IMR-90 (cell line): ENCODE measurements at regions not wholly inside any gene's neighbourhood (a gene's known extent, or its start where the extent isn't known, plus 50 kb on each side); places are given as distances from the start of the nearest gene placed in this dataset.

Source experiments
- ATAC-seq: fragments of 200-7000 bp; cut with Tn5 transposase; 2 replicates; pipeline ENCODE4 v1.9.1; 2020; ENCODE audit warnings: low read depth, mild to moderate bottlenecking, moderate library complexity
- BruUV-seq: library from RNA; stranded (reverse); fragments of 400-500 nt; replicated peaks from 2 replicates; lab custom pipeline; 2021; lab: Mats Ljungman, UMichigan
- CTCF ChIA-PET: fragments of 300-600 bp; formaldehyde crosslinking; extraction: SDS; loops from one replicate; lab custom pipeline; 2021; ENCODE audit warnings: antibody characterized with exemption; lab: Yijun Ruan, JAX
- POLR2A ChIA-PET: fragments of 300-600 bp; sonication (Branson Sonifier 250); formaldehyde crosslinking; loops from one replicate; lab custom pipeline; 2022; ENCODE audit warnings: antibody characterized with exemption; ENCODE audit not compliant: unreplicated experiment; lab: Charles Lee
- DNase-seq: peaks from one replicate; pipeline ENCODE4 v3.0.0; 2013
- H2AFZ ChIP-seq: replicated peaks from 2 replicates; pipeline ENCODE3; 2013; ENCODE audit warnings: low read length, mild to moderate bottlenecking; ENCODE audit not compliant: poor library complexity
- H2AK5ac ChIP-seq: 2 replicates; pipeline ENCODE4 v1.6.1; 2013; ENCODE audit warnings: low read depth, low read length, inconsistent platforms
- H2AK9ac ChIP-seq: replicated peaks from 2 replicates; pipeline ENCODE3; 2013; ENCODE audit warnings: mild to moderate bottlenecking, low read depth, low read length, moderate library complexity; ENCODE audit not compliant: poor library complexity
- H2BK120ac ChIP-seq: 2 replicates; pipeline ENCODE4 v1.6.1; 2013; ENCODE audit warnings: low read depth, low read length, inconsistent platforms
- H2BK15ac ChIP-seq: 3 replicates; pipeline ENCODE4 v1.6.1; 2013; ENCODE audit warnings: low read depth, low read length, inconsistent platforms
- H2BK20ac ChIP-seq: 2 replicates; pipeline ENCODE4 v1.6.1; 2013; ENCODE audit warnings: low read depth, mild to moderate bottlenecking, inconsistent platforms, low read length, moderate library complexity
- H2BK5ac ChIP-seq: 2 replicates; pipeline ENCODE4 v1.6.1; 2013; ENCODE audit warnings: mild to moderate bottlenecking, low read depth, low read length, inconsistent platforms; ENCODE audit not compliant: poor library complexity, severe bottlenecking
- H3K14ac ChIP-seq: replicated peaks from 2 replicates; pipeline ENCODE4 v1.6.1; 2013; ENCODE audit warnings: low read depth, low read length, inconsistent platforms
- H3K18ac ChIP-seq: 2 replicates; pipeline ENCODE4 v1.6.1; 2013; ENCODE audit warnings: low read depth, low read length, control low read depth
- H3K23ac ChIP-seq: 2 replicates; pipeline ENCODE4 v1.6.1; 2013; ENCODE audit warnings: low read depth, low read length, inconsistent platforms
- H3K27ac ChIP-seq: 2 replicates; pipeline ENCODE4 v1.5.1; 2013; ENCODE audit warnings: mild to moderate bottlenecking, control low read depth, low read length; ENCODE audit not compliant: insufficient read depth
- H3K27me3 ChIP-seq: 2 replicates; pipeline ENCODE4 v1.6.1; 2013; ENCODE audit warnings: low read length; ENCODE audit not compliant: control insufficient read depth, insufficient read depth
- H3K36me3 ChIP-seq: 2 replicates; pipeline ENCODE4 v1.6.1; 2013; ENCODE audit warnings: low read length, mixed read lengths; ENCODE audit not compliant: control insufficient read depth, insufficient read depth
- H3K4ac ChIP-seq: 2 replicates; pipeline ENCODE4 v1.6.1; 2013; ENCODE audit warnings: low read depth, low read length, inconsistent platforms
- H3K4me1 ChIP-seq: 2 replicates; pipeline ENCODE4 v1.6.1; 2013; ENCODE audit warnings: low read length, mixed read lengths; ENCODE audit not compliant: control insufficient read depth, insufficient read depth
- H3K4me2 ChIP-seq: 2 replicates; pipeline ENCODE4 v1.6.1; 2013; ENCODE audit warnings: low read depth, mild to moderate bottlenecking, control low read depth, low read length, moderate library complexity
- H3K4me3 ChIP-seq: 2 replicates; pipeline ENCODE4 v1.5.1; 2013; ENCODE audit warnings: low read depth, mild to moderate bottlenecking, control low read depth, low read length, moderate library complexity; ENCODE audit not compliant: insufficient read depth
- H3K56ac ChIP-seq: 2 replicates; pipeline ENCODE4 v1.6.1; 2013; ENCODE audit warnings: low read length, inconsistent platforms; ENCODE audit not compliant: insufficient read depth; ENCODE audit errors: extremely low read depth
- H3K79me1 ChIP-seq, 2 experiments: 2 replicates each; pipeline ENCODE4 v1.6.1; 2013; ENCODE audit warnings: low read length in 2 of 2, inconsistent platforms in 1 of 2, low read depth in 1 of 2
- H3K9ac ChIP-seq: 2 replicates; pipeline ENCODE4 v1.6.1; 2013; ENCODE audit warnings: low read depth, low read length, control low read depth
- H3K9me1 ChIP-seq: 2 replicates; pipeline ENCODE4 v1.6.1; 2013; ENCODE audit warnings: low read length, inconsistent platforms; ENCODE audit not compliant: insufficient read depth
- H3K9me3 ChIP-seq: 2 replicates; pipeline ENCODE4 v1.6.1; 2013; ENCODE audit warnings: low read length; ENCODE audit not compliant: control insufficient read depth, insufficient read depth
- H4K20me1 ChIP-seq: 2 replicates; pipeline ENCODE4 v1.6.1; 2013; ENCODE audit warnings: low read length, inconsistent platforms; ENCODE audit not compliant: insufficient read depth
- H4K5ac ChIP-seq: 2 replicates; pipeline ENCODE4 v1.6.1; 2013; ENCODE audit warnings: mild to moderate bottlenecking, low read depth, low read length, control low read depth
- H4K8ac ChIP-seq, 2 experiments: 2 replicates each; pipeline ENCODE4 v1.6.1; 2013; ENCODE audit warnings: low read depth in 2 of 2, low read length in 2 of 2, control low read depth in 1 of 2, inconsistent platforms in 1 of 2
- H4K91ac ChIP-seq: 2 replicates; pipeline ENCODE4 v1.6.1; 2013; ENCODE audit warnings: low read depth, low read length, inconsistent platforms; ENCODE audit not compliant: insufficient read depth
- BHLHE40 ChIP-seq: fragments of 150-350 bp; IDR thresholded peaks from 2 replicates; pipeline ENCODE4 v1.6.1; 2016; ENCODE audit warnings: mild to moderate bottlenecking, low read depth, low read length
- CEBPB ChIP-seq: IDR thresholded peaks from 2 replicates; pipeline ENCODE4 v1.6.1; 2012; ENCODE audit warnings: low read depth, low read length, improper control_type of control experiment
- CHD1 ChIP-seq: IDR thresholded peaks from 2 replicates; pipeline ENCODE4 v1.6.1; 2012; ENCODE audit warnings: low read depth, low read length, improper control_type of control experiment
- CTCF ChIP-seq: conservative IDR thresholded peaks from 2 replicates; pipeline ENCODE4 v1.5.1; 2012; ENCODE audit warnings: mild to moderate bottlenecking, low read depth, low read length, improper control_type of control experiment
- ELK1 ChIP-seq: fragments of 150-350 bp; IDR thresholded peaks from 2 replicates; pipeline ENCODE4 v1.6.1; 2016; ENCODE audit warnings: low read depth, mild to moderate bottlenecking, low read length, moderate library complexity, borderline replicate concordance
- FOS ChIP-seq: fragments of 150-350 bp; IDR thresholded peaks from 2 replicates; pipeline ENCODE4 v1.6.1; 2016; ENCODE audit warnings: low read depth, low read length
- MAFK ChIP-seq: IDR thresholded peaks from 2 replicates; pipeline ENCODE4 v1.6.1; 2012; ENCODE audit warnings: low read depth, low read length, improper control_type of control experiment
- MAZ ChIP-seq: IDR thresholded peaks from 2 replicates; pipeline ENCODE4 v1.6.1; 2012; ENCODE audit warnings: low read depth, mild to moderate bottlenecking, low read length, improper control_type of control experiment, moderate library complexity, borderline replicate concordance
- MXI1 ChIP-seq: IDR thresholded peaks from 2 replicates; pipeline ENCODE4 v1.6.1; 2012; ENCODE audit warnings: low read depth, mild to moderate bottlenecking, low read length, moderate library complexity, borderline replicate concordance
- NFE2L2 ChIP-seq: fragments of 150-350 bp; IDR thresholded peaks from 2 replicates; pipeline ENCODE4 v1.6.1; 2016; ENCODE audit warnings: low read depth, mild to moderate bottlenecking, low read length
- POLR2A ChIP-seq: IDR thresholded peaks from 2 replicates; pipeline ENCODE4 v1.6.1; 2012; ENCODE audit warnings: mild to moderate bottlenecking, low read depth, low read length
- RAD21 ChIP-seq: IDR thresholded peaks from 2 replicates; pipeline ENCODE4 v1.6.1; 2012; ENCODE audit warnings: low read length, improper control_type of control experiment
- RCOR1 ChIP-seq: IDR thresholded peaks from 2 replicates; pipeline ENCODE4 v1.6.1; 2012; ENCODE audit warnings: mild to moderate bottlenecking, low read length, improper control_type of control experiment; ENCODE audit not compliant: insufficient replicate concordance
- RFX5 ChIP-seq: IDR thresholded peaks from 2 replicates; pipeline ENCODE4 v1.8.0; 2012; ENCODE audit warnings: low read depth, mild to moderate bottlenecking, low read length, moderate library complexity
- SMC3 ChIP-seq: fragments of 150-350 bp; IDR thresholded peaks from 2 replicates; pipeline ENCODE4 v1.6.1; 2016; ENCODE audit warnings: low read depth, mild to moderate bottlenecking, antibody characterized with exemption, low read length, moderate library complexity
- USF2 ChIP-seq: fragments of 150-350 bp; IDR thresholded peaks from 2 replicates; pipeline ENCODE4 v1.6.1; 2017; ENCODE audit warnings: mild to moderate bottlenecking, antibody characterized with exemption, low read length, low read depth
- WGBS, 2 experiments: methylation state at CpG; one replicate each; pipeline versions ENCODE4 v1.1.5 to v1.1.7; 2013; ENCODE audit warnings: missing lambda C conversion rate in 2 of 2; ENCODE audit not compliant: insufficient read length in 1 of 2; ENCODE audit errors: extremely low coverage in 2 of 2; 5-methylcytosine and 5-hydroxymethylcytosine counted together
- dilution Hi-C: fragments of 300-500 bp; cut with HindIII; formaldehyde crosslinking; loops from one replicate; pipeline ENCODE4 v1.14.3; 2018; ENCODE audit warnings: low sequenced_read_pairs; ENCODE audit not compliant: unreplicated experiment
- in situ Hi-C: fragments of 300-500 bp; cut with MboI; formaldehyde crosslinking; loops from 3 replicates; pipeline ENCODE4 v1.14.3; 2019; ENCODE audit warnings: low sequenced_read_pairs, inconsistent platforms, mixed read lengths
- intact Hi-C: fragments of 100-400 bp; cut with micrococcal nuclease; formaldehyde crosslinking; loops from 2 replicates; pipeline ENCODE4 v1.10.0; 2022

- Histone ChIP-seq H3K79me1 (no peaks in the 10 kb centered on the region), H4K5ac (no peak overlapping the region), H2BK15ac (no peak overlapping the region), H3K9me1 (no peaks in the 10 kb centered on the region), H4K8ac (no peak overlapping the region), H3K36me3 (no peaks in the 10 kb centered on the region), H2AFZ (no peak overlapping the region), H3K4ac (no peak overlapping the region), H3K27me3 (peaks cover 11% of the 10 kb centered on the region), H3K18ac (no peak overlapping the region), H2BK20ac (no peak overlapping the region), H3K9me3 (no peaks in the 10 kb centered on the region), H3K4me3 (no peak overlapping the region), H3K9ac (no peak overlapping the region), H4K20me1 (no peaks in the 10 kb centered on the region), H3K14ac (no peak overlapping the region), H2BK5ac (no peak overlapping the region), H3K23ac (no peak overlapping the region), H2BK120ac (no peak overlapping the region), H3K56ac (no peak overlapping the region), H3K27ac (no peak overlapping the region), H3K4me2 (no peak overlapping the region), H2AK5ac (no peak overlapping the region), H2AK9ac (no peak overlapping the region), H4K91ac (no peak overlapping the region), H3K4me1 (no peaks in the 10 kb centered on the region)
- TF ChIP-seq FOS (no peak), POLR2A (no peak), MXI1 (no peak), MAFK (no peak), CHD1 (no peak), ELK1 (no peak), CEBPB (no peak), RAD21 (no peak), SMC3 (no peak), MAZ (no peak), RFX5 (no peak), USF2 (no peak), NFE2L2 (no peak), CTCF (no peak), BHLHE40 (no peak), RCOR1 (no peak)
- no TSS peak for BruUV-seq
- intact Hi-C loops: no loop called here
- ChIA-PET POLR2A (no interaction called here), CTCF (no interaction called here)
- ATAC-seq (no peak), DNase-seq (no peak)
- in situ Hi-C loops: no loop called here
- dilution Hi-C loops: no loop called here
- no CpG with 5 or more reads among the region's 7 CpGs for WGBS, 2 experiments
Observed at GRCh38 chr9:14532456-14533115, 160.6 kb downstream of the ZDHHC21 start.
